ENCODE measurements at regions not wholly inside any gene's neighbourhood (a gene's known extent, or its start where the extent isn't known, plus 50 kb on each side); places are given as distances from the start of the nearest gene placed in this dataset.
"Not testable (repeated sequence)": the region's sequence is repeated elsewhere in the genome, so short reads cannot be mapped to it uniquely, and the experiment has no call there.

- no peak for DNase-seq (ENCODE audit: low read depth, low spot score)
- SMC1A ChIA-PET (ENCODE audit: uncharacterized antibody, unreplicated experiment): no interaction called here
- in situ Hi-C loops (cut with MboI) (no loop called here), intact Hi-C loops (cut with micrococcal nuclease; ENCODE audit: unreplicated experiment) (no loop called here)
- no peak overlapping the region for H2AFZ ChIP-seq (ENCODE audit: control insufficient read depth, low read depth, low read length)
- WGBS (ENCODE audit: insufficient coverage, insufficient replicate concordance, low lambda C conversion rate, missing lambda C conversion rate): 23% methylated on average over 3 of the region's 3 CpGs
- no peaks in the 10 kb centered on the region for H4K20me1 ChIP-seq (ENCODE audit: control insufficient read depth, insufficient read depth)
- no peak for FAIRE-seq
- H3K4me2 ChIP-seq (ENCODE audit: control insufficient read depth, insufficient read depth): no peak overlapping the region
- H3K4me3 ChIP-seq: no peak overlapping the region
- no peaks in the 10 kb centered on the region for H3K27me3 ChIP-seq (replicated peaks in 1 of 2; ENCODE audit: control insufficient read depth in 2 of 2, insufficient read depth in 2 of 2, low read length in 1 of 2)
- no peak for ATAC-seq
- POLR2A ChIA-PET: no interaction called here
- no peaks in the 10 kb centered on the region for H3K79me2 ChIP-seq (ENCODE audit: control insufficient read depth, insufficient read depth, low read length)
- no peak overlapping the region for H3K27ac ChIP-seq (ENCODE audit: control insufficient read depth, insufficient read depth)
- H3K9ac ChIP-seq (ENCODE audit: control insufficient read depth, insufficient read depth, low read length): no peak overlapping the region
- H3K4me1 ChIP-seq (ENCODE audit: control insufficient read depth, insufficient read depth, low read length): no peaks in the 10 kb centered on the region
- H3K36me3 ChIP-seq (ENCODE audit: control insufficient read depth in 2 of 2, insufficient read depth in 2 of 2, low read length in 1 of 2): no peaks in the 10 kb centered on the region
- TF ChIP-seq CHD2 (IDR thresholded peaks at IDR 0.05; ENCODE audit: borderline replicate concordance, low read depth, low read length) (no peak), RAD21 (IDR thresholded peaks at IDR 0.05; ENCODE audit: insufficient read depth, low read depth, low read length) (no peak), BCL11A (IDR thresholded peaks at IDR 0.05; ENCODE audit: low read depth, low read length) (no peak), MEF2B (IDR thresholded peaks at IDR 0.05; ENCODE audit: partially characterized antibody, poor library complexity, severe bottlenecking) (no peak), TARDBP (IDR thresholded peaks at IDR 0.05; ENCODE audit: borderline replicate concordance) (no peak)
- RAD21 ChIA-PET (ENCODE audit: unreplicated experiment): no interaction called here
- BruUV-seq (replicated peaks): no TSS peak
- CTCF ChIA-PET: interaction anchor here (0.9 kb wide), 1 partner anchor 27 kb away, joined by 3 read pairs; no protein-coding TSS in a partner anchor
- H3K9me3 ChIP-seq (replicated peaks; ENCODE audit: control insufficient read depth, insufficient read depth, low read length): no peaks in the 10 kb centered on the region
Measured at GRCh38 chr9:29625931-29626330, 2052.7 kb upstream of the C9orf72 start.

DNA sequence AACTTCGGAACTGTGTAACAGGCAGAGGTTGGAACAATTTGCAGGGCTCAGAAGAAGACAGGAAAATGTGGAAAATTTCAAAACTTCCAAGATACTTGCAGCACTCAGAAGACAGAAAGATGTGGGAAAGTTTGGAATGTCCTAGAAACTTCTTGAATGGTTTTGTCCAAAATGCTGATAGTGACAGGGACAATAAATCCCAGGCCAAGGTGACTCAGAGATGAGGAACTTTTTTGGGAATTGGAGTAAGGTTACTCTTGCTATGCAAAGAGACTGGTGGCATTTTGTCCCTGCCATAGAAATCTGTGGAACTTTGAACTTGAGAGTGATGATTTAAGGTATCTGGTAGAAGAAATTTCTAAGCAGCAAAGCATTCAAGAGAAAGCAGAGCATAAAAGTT, 2055.6 kb upstream of the C9orf72 start:
- FAIRE-seq; SMC1A ChIA-PET (ENCODE audit: uncharacterized antibody, unreplicated experiment); H3K4me1 ChIP-seq (ENCODE audit: control insufficient read depth, insufficient read depth, low read length); CTCF ChIA-PET; H3K79me2 ChIP-seq (ENCODE audit: control insufficient read depth, insufficient read depth, low read length); BruUV-seq (replicated peaks); POLR2A ChIA-PET; H3K27me3 ChIP-seq (replicated peaks in 1 of 2; ENCODE audit: control insufficient read depth in 2 of 2, insufficient read depth in 2 of 2, low read length in 1 of 2); in situ Hi-C loops (cut with MboI); ATAC-seq; H3K9ac ChIP-seq (ENCODE audit: control insufficient read depth, insufficient read depth, low read length); H3K4me3 ChIP-seq; DNase-seq (ENCODE audit: low read depth, low spot score); H3K4me2 ChIP-seq (ENCODE audit: control insufficient read depth, insufficient read depth); H2AFZ ChIP-seq (ENCODE audit: control insufficient read depth, low read depth, low read length); H4K20me1 ChIP-seq (ENCODE audit: control insufficient read depth, insufficient read depth); H3K27ac ChIP-seq (ENCODE audit: control insufficient read depth, insufficient read depth); RAD21 ChIA-PET (ENCODE audit: unreplicated experiment); H3K36me3 ChIP-seq (ENCODE audit: control insufficient read depth in 2 of 2, insufficient read depth in 2 of 2, low read length in 1 of 2); H3K9me3 ChIP-seq (replicated peaks; ENCODE audit: control insufficient read depth, insufficient read depth, low read length); intact Hi-C loops (cut with micrococcal nuclease; ENCODE audit: unreplicated experiment): not testable (repeated sequence)
- WGBS (ENCODE audit: insufficient coverage, insufficient replicate concordance, low lambda C conversion rate, missing lambda C conversion rate): 0% methylated on average over 1 of the region's 1 CpG
